ENCODE measurements at regions not wholly inside any gene's neighbourhood (a gene's known extent, or its start where the extent isn't known, plus 50 kb on each side); places are given as distances from the start of the nearest gene placed in this dataset.
"Not testable (repeated sequence)": the region's sequence is repeated elsewhere in the genome, so short reads cannot be mapped to it uniquely, and the experiment has no call there.

DNA sequence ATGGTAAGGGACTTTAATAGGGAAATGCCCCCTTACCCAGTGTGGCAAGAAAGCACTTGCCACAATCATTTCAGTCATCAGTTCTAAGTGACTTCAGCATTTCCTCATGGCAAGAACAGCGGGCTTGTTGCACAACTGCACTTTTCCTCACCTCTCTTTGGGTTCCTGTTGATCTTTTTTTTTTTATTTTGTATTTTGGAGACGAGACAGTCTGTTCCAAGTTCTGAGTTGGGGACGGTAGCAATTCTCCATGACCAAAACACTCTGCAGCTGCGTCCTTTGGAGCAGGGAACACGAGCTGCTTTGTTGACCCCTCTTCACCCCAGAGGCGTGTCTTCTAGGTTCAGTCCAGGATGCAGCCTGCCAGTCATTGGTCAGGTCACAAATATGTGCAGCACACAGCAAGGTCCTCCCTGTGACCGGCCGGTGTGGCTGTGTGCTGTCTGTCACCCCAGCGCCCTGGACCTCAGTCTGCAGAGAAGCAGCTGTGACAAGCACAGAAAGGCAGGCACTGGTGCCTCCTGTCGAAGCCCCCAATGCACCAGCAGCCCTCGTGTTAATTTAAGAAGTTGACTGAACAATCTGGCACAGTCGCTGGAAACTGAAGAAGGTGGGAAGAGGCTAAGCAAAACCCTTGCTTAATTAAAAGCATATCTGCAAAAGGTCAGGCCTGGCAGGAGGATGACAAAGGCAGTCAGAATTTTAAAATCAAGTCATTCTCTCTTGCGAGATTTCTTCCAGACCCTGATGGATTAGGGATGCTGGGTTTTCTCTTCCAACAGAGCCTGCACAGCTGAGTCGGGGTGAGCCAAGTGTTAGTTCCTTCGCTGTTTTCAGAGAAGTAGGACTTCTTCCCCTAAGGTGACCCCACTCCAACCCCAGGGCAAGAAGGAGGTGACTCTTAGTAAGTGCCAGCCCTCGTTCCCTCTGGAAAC is 96.7 kb upstream of the COPS8 start:
- peak; percentile 77 for DNase-seq (ENCODE audit: low spot score)

DNA sequence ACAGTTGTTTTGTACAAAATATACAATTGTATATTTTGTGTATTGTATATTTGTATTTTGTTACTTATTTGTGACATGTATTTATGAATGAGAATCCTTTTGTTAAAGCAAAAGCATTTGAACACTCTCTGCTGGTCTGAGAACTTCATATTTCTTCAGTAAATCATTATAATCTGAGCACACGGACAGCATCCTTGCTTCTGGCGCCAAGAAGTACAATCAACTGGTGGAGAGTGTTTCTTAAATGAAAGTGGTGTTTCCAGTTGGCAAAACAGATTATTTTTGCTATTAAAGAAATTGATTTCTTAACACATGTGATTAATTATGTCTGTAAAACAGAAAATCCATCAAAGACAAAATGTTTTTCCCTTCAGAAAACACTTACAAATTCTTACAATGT is 95.1 kb upstream of the COPS8 start:
- no peak for DNase-seq (ENCODE audit: low spot score)

DNA sequence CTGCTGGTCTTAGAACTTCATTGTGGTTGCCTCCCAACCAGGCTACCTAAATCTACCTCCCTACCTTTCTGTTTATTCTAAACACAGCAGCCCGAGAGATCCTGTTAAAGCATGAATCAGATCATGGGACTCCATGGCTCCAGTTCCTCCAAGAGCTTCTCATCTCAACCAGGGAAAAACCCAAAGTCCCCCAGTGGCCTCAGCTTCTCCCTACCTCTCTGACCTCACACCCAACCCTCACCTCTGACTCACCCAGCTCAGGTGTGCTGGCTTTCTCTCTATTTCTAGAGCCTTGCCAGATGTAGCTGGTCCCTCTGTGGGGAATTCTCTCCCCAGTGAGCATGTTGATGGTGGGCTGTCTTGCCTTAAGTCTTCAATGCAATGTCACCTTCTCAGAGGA is 93.8 kb upstream of the COPS8 start:
- no peak for DNase-seq (ENCODE audit: low spot score)

DNA sequence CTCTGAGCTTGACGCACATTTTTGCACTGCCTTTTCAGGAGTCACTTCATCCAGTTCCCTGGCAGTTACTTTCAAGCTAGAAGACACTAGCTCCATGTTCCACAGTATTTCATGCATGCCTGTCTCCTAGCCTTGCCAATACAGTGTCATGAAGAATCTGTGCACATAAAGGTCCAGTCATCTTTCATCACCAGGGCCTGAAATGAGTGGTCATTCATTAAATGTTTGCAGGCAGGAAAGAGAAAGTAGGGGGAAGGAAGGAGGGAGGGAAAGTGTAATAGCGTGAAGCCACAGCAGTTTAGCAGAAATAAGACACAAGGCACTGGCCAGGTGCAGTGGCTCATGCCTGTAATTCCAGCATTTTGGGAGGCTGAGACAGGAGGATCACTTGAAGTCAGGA is 92.4 kb upstream of the COPS8 start:
- no peak for DNase-seq (ENCODE audit: low spot score)

DNA sequence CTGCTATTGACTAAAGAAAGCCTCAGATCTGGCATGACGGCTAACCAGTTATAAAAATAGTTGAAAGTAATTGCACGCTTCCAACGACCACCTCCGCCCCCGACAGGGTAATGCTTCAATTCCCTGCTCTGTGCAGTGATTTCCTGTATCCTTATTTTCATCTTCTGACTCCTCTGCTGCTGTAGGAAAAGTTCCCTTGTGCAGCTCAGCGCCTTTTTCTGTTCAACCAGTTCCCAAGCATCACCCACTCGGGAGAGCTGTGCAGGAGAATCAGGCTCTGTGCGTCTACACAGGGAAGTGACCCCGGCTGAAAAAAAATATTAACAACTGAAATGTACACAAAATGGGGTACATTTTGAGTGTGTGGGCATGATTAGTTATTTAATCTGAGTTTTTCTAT is 91.3 kb upstream of the COPS8 start:
- DNase-seq (ENCODE audit: low spot score), result no peak

DNA sequence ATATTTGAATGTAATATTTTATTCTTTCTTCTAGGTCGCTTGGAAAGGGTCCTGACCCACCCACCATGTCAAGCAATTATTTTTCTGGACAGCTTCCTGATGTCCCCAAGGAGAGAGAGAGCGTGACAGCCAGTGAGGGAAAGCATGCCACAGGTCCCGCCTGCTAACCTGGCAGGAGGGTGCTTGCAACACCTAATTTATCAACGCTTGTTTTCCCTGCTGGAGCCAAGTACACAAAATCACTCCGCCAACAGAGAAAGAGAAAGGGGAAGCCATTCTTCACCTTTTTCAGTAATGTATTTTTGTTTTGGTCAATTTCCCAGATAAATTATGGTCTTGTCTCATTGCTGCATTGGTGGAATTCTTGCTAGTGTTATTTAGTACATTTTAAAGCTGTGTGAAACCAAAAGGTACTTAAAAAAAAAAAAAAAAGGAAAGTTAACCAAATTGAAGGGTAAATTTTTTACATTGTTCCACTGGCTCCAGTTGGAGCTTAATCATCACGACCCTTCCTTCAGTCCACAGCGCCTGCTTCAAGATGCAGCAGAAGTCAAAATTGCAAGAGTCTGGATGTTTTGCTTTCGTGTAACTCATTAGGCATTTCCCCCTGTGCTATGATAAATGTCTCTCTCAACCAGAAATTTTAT is 88.5 kb upstream of the COPS8 start:
- peak; percentile 38 for DNase-seq (ENCODE audit: low spot score)

DNA sequence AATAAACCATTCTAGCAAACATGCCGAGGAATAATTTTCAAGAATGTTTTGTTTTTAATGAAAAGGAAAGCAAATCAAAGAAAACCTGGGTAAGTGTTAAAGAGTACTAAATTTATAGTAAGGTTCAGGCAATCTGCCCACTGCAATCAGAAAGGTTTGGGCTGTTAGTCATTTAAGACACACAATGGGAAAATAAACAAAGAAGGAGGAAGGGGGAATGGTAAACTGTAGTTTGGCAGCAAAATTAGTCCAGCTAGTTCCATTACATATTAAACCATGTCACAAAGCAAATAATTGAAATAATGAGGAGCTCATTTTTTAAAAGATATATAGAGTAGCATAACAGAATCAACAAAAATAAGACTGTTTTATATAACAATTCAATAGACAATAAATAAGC is 87.5 kb upstream of the COPS8 start:
- no peak for DNase-seq (ENCODE audit: low spot score)

DNA sequence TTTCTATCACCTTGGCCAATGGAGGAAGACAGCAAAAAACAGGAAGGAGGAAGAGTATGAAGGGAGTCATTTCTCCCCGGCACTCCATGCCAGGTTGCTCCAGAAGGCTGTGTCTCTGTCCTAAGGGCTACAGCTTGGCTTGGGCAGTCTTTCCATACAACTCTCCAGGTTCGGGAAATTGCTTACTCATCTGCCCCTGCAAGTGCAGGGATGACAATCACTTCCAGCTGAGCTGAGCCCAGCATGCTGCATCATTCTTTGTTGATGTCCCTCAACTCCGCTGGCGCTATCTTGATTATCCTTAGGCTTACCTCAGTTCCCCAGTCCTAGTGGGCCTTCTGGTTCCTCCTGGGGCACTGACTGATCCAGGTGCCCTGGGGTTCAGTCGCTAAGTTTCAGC is 86.9 kb upstream of the COPS8 start:
- no peak for DNase-seq (ENCODE audit: low spot score)

DNA sequence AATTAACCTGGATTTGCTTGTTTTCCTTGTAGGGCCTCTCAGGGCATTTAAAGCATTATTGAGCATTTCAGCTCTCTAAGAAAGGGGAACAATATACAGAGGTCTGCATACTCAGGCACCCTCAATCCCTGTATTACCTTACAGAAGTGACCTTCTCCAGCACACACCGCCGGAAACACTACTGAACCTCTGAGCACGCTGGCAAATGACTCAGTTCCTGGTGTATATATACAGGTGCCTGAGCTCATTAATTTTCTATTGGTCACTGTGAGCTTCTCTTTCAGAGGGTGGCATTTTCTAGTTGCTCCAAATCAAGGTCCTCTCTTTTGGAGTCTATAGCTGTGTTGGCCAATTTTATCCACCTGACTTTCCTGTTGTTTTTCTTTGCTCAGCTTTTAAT is 85.2 kb upstream of the COPS8 start:
- DNase-seq (ENCODE audit: low spot score), result no peak

DNA sequence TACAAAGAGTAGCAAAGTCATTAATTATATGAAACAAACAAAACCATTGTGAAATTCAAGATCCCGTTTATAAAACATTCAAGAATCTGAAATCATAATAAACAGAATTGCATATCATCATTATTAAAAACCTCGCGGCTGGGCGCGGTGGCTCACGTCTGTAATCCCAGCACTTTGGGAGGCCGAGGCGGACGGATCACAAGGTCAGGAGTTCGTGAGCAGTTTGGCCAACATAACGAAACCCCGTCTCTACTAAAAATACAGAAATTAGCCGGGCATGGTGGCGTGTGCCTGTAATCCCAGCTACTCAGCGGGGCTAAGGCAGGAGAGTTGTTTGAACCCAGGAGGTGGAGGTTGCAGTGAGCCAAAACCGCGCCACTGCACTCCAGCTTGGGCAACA is 80.3 kb upstream of the COPS8 start:
- DNase-seq (ENCODE audit: low spot score), result not testable (repeated sequence)

DNA sequence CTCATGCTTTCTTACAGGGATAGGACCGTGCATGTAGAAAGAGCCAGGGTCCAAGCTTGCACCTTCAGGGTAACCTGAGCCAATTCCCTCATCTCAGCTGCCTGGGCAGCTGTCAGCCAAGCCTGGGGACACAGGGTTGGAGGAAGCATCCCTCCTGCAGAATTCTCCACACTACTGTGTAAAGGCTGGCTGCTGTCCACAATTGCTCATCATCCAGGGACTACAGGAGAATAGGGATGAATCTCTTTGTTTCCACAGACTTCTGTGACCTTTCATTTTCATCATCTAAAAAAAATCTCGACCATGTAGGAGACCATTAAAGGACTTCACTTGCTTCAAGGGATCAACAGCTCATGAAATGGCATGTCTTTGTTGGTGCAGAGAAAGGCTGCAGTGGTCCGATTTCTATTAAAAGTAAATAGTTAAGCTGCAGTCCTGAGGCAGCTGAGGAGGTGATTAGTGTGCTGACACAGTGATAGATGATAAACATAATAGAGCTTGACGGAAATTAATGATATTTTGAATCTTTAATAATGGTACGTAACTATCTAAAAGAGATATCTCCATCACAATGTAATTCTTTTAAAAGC is 74.4 kb upstream of the COPS8 start:
- DNase-seq (ENCODE audit: low spot score), result no peak

DNA sequence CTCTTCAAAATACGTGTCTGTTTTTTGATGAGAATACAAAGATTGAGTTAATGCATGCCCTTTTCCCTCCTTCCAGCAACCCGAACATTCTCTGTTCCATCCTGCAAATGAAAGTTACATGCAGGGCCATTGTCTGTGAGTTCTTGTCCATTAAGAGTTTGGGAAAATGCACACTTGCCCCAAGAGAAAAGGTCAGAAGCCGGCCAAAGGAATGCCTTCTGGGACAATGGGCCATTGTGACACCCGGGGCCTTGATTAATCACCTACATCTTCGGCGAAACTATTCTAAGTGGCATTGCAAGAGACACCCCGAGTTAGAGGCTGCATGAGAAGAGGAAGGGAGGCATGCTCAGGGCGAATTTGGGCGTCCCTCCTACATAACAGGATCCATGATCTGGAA is 73.7 kb upstream of the COPS8 start:
- DNase-seq (ENCODE audit: low spot score), result no peak

DNA sequence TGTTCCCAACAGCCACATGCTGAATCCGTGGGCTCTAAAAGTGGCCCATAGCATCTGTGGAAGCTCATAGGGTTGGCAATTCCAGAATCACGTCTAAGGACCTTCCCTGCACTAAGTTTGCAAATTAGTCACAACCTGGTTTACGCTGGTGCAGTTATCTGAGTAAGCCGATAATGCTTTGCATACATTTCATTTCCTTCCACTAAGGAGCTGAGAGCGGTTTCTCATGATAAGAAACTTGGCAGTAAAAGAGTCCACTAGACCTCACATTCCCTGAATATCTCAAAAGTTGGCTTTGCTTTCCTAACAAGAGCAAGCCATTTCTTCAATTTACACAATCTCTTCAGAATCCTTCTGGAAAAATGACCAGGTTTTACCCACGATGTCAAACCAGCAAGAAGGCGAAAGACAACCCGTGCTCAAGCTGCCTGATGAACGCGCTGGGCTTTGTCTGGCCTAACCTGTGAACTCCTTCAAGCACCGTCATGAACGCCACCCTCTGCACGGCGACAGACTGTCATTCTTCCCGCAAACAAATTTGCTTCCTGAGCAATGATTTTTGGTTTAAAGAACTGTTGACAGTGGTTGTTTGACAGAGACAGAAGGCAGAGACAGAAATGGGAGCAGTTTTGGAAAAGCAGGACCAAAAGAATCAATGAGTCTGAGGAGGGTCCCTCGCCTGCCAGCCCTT is 73.0 kb upstream of the COPS8 start:
- DNase-seq (ENCODE audit: low spot score), result no peak

DNA sequence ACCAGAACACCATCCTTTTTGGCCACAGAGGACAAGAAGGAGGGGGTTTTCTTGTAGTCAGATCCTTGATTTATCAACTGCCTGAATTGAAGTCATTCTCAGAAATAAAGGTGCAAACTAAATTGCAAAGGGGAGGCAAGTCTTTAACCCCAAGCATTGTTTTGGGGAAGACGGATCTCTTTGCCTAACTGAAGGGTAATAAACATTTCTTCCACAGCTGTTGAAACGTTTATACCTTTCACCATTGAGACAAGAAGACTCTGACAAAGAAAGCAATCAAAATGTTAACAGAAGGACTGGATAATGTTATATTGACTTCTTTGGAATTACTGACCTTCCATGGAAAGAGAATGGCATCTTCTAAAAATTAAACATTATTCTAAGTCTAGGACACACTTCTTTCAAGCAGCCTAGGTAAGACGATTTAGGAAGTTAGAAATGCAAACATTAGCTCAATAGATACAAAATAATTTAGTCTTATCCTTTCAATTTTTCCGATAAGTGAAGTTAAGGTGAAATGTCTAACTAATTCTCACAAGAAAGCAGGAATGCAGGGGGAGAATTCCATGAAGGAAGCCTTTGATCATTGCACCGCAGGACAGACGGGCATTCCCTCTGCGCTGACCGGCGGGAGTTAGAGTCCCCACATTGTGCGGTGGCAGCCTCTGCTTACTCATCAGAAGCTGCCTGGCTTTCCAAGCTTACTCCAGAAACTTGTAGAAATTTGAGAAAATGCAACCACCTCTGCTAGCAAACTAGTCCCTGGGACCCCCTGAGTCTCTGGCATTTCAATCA is 69.4 kb upstream of the COPS8 start:
- DNase-seq (ENCODE audit: low spot score), result no peak

DNA sequence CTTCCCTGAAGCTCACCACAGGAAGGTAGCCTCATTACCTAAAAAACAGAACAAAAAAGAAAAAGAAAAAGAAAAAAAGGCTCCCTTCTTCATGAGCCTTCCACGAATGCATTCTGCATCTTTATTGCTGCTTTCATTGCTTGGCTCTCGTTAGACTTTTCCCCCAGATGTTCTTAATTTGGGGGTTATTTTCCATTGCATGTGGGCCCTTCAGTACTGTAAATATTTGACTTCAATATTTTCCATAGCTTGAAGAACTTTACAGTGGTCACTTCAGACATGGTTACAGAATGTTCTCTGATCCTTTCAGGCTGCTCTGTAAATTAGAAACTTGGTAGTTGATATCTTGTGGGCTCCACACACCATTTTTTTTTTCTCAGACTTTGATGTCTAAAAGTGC is 65.6 kb upstream of the COPS8 start:
- DNase-seq (ENCODE audit: low spot score), result no peak

DNA sequence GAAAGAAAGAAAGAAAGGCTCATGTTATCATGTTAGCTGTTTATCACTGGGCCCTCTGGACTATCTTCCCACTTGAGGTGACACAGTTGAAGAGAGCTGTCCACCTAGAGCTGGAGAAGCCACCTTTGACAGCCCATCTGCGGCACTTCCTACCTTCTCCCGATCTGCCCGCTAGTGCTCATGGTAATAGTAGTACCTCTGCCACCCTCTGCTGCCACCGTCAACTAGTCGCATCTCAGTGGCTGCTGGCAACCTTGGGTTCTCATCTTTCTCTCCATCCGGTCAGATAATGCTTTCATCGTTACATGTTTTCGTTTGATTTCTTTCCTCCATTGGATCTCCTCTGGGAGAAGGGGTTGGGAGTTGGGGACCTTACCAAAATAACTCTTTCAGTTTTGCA is 63.2 kb upstream of the COPS8 start:
- DNase-seq (ENCODE audit: low spot score), result no peak

DNA sequence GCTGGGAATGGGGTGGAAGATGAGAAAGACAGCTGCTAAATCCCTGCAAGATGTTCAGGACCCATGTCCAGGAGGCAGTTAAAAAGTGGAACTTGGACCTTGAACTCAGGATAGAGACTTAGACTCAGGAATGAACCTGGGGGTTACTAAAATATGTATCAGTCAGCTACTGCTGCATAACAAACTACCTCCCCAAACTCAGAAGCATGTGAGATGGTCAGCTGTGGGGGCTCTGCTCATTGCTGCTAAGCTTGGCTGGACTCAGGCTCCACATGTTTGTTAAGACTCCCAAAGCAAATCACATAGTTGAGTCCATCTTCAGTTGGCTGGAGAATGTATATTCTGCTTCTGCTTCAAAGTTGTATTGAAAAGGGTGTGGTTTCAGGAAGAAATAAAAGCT is 61.4 kb upstream of the COPS8 start:
- no peak for DNase-seq (ENCODE audit: low spot score)

DNA sequence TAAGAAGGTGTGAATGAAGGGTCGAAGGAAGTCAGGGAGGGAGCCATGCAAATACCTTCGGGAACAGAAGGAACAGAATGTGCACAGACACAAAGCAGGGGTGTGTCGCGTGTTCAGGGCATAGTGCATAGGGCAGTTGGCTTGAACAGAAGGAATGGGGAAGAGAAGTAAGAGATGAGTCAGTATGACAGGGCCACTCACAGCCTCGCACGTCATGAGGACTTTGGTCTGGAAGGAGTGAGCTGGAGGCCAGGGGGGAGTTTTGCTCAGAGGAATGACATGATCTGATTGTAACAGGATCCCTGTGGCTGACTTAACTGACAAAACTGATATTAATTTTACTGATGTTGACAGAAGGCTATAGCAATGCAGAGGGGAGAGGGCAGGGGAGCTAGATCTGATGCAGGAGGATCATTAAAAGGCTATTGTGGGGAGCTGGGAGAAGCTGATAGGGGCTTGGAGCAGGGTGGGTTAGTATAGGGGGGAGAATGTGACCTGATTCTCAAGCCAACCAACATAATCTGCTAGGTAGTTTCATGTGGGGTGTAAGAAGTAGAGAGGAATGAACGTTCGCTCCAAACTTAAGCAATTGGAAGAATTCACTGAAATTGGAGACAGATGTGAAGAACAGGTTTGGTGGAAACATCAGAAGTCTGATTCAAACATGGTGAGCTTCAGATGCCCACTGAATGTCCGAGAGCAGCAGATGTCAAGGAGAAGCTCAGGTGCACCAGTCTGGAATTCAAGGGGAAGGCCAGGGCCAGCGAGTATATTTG is 60.4 kb upstream of the COPS8 start:
- DNase-seq (ENCODE audit: low spot score), result peak; percentile 88

DNA sequence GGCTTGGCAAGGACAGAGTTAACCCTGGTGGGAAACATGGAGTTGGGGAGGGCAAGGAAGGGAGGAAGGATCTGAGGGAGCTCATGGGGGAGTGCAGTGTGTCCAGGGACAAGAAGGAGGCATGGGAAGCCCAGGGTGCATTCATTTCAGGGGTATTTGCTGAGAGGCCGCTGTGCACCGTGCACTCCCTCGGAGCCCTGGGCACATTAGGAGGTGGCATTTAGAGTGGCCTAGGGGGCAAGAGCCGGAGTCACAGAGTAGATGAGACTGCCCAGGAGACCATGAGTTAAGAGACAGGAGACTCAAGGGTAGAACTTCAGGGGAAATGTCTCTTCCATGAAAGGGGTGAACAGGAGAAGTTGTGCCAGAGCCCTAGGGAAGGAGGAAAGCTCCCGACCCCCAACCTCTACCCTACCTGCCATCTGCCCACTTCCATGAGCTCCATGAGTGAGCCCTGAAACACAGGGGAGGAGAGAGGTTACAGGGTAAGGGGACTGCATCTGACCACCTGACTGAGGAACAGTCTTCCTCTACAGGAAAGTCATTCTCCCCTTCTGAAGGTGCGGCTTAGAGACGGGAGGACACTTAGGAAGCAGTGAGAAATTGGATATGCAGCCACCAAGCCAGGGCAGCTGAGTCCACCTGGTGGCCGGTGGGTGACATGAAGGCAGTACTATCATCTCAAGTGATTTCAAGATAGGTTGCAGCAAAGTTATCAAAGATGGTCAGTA is 58.5 kb upstream of the COPS8 start:
- peak; percentile 74 for DNase-seq (ENCODE audit: low spot score)

DNA sequence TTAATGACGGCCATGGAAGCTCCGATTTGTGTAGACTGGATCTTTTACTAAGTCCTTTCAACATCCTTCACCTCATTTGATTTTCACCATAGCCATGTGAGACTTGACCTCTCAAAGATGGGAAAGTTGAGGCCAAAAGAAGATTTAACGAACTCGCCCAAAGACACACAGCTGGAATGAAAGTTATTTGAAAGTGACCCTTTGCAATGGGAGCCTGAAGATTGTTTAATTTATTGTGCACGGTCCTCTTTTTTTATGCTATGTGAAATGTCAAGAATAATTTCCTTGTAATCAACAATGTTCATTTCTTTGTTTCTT is 58.0 kb upstream of the COPS8 start:
- DNase-seq (ENCODE audit: low spot score), result no peak
